ENCODE measurements at regions not wholly inside any gene's neighbourhood (a gene's known extent, or its start where the extent isn't known, plus 50 kb on each side); places are given as distances from the start of the nearest gene placed in this dataset.

- H4K20me1 ChIP-seq (ENCODE audit: insufficient read depth, low read depth, low read length), result no peaks in the 10 kb centered on the region
- no peak for DNase-seq
Observed at GRCh38 chr1:29547300-29547699, 311.0 kb downstream of the PTPRU start.

GRCh38 chr1:29546496-29546895, 310.2 kb downstream of the PTPRU start:
- H3K4me2 ChIP-seq (ENCODE audit: low read depth, low read length, poor library complexity, severe bottlenecking), result no peak overlapping the region
- no peak overlapping the region for H3K4me3 ChIP-seq (ENCODE audit: low read length)
- H4K20me1 ChIP-seq (ENCODE audit: insufficient read depth, low read depth, low read length), result no peaks in the 10 kb centered on the region
- H3K27me3 ChIP-seq (ENCODE audit: low read length), result no peaks in the 10 kb centered on the region
- H2AFZ ChIP-seq (ENCODE audit: low read length), result no peak overlapping the region
- DNase-seq, result no peak
- no peaks in the 10 kb centered on the region for H3K9me3 ChIP-seq (ENCODE audit: low read length)
- H3K9ac ChIP-seq (ENCODE audit: low read length), result no peak overlapping the region
- no peaks in the 10 kb centered on the region for H3K36me3 ChIP-seq (ENCODE audit: insufficient read depth, low read length)
- no peaks in the 10 kb centered on the region for H3K4me1 ChIP-seq (ENCODE audit: low read length)
- H3K79me2 ChIP-seq (ENCODE audit: low read length), result no peaks in the 10 kb centered on the region
- H3K9me2 ChIP-seq (replicated peaks; ENCODE audit: insufficient read depth, low read length), result no peaks in the 10 kb centered on the region
- H3K27ac ChIP-seq (ENCODE audit: low read length), result no peak overlapping the region

More at GRCh38 chr1:29547300-29547699, 311.0 kb downstream of the PTPRU start:
- Histone ChIP-seq H3K27me3 (ENCODE audit: low read length) (no peaks in the 10 kb centered on the region), H3K9me2 (replicated peaks; ENCODE audit: insufficient read depth, low read length) (no peaks in the 10 kb centered on the region), H3K79me2 (ENCODE audit: low read length) (no peaks in the 10 kb centered on the region), H3K9me3 (ENCODE audit: low read length) (no peaks in the 10 kb centered on the region), H3K4me3 (ENCODE audit: low read length) (no peak overlapping the region), H3K9ac (ENCODE audit: low read length) (no peak overlapping the region), H3K4me2 (ENCODE audit: low read depth, low read length, poor library complexity, severe bottlenecking) (no peak overlapping the region), H2AFZ (ENCODE audit: low read length) (no peak overlapping the region), H3K27ac (ENCODE audit: low read length) (no peak overlapping the region), H3K36me3 (ENCODE audit: insufficient read depth, low read length) (no peaks in the 10 kb centered on the region), H3K4me1 (ENCODE audit: low read length) (no peaks in the 10 kb centered on the region)

- no peak for DNase-seq
Observed at GRCh38 chr1:29544406-29544805, 308.1 kb downstream of the PTPRU start.

GRCh38 chr1:29543586-29543985, 307.3 kb downstream of the PTPRU start:
- Histone ChIP-seq H2AFZ (ENCODE audit: low read length) (no peak overlapping the region), H3K27me3 (ENCODE audit: low read length) (no peaks in the 10 kb centered on the region), H3K4me1 (ENCODE audit: low read length) (no peaks in the 10 kb centered on the region), H3K4me2 (ENCODE audit: low read depth, low read length, poor library complexity, severe bottlenecking) (no peak overlapping the region), H3K36me3 (ENCODE audit: insufficient read depth, low read length) (no peaks in the 10 kb centered on the region), H3K9ac (ENCODE audit: low read length) (no peak overlapping the region), H3K79me2 (ENCODE audit: low read length) (no peaks in the 10 kb centered on the region), H3K4me3 (ENCODE audit: low read length) (no peak overlapping the region), H3K9me3 (ENCODE audit: low read length) (no peaks in the 10 kb centered on the region), H3K27ac (ENCODE audit: low read length) (no peak overlapping the region), H4K20me1 (ENCODE audit: insufficient read depth, low read depth, low read length) (no peaks in the 10 kb centered on the region), H3K9me2 (replicated peaks; ENCODE audit: insufficient read depth, low read length) (no peaks in the 10 kb centered on the region)
- DNase-seq, result no peak

More at GRCh38 chr1:29544406-29544805, 308.1 kb downstream of the PTPRU start:
- no peaks in the 10 kb centered on the region for H3K9me3 ChIP-seq (ENCODE audit: low read length)
- no peak overlapping the region for H3K27ac ChIP-seq (ENCODE audit: low read length)
- H3K4me1 ChIP-seq (ENCODE audit: low read length), result no peaks in the 10 kb centered on the region
- no peaks in the 10 kb centered on the region for H3K36me3 ChIP-seq (ENCODE audit: insufficient read depth, low read length)
- H2AFZ ChIP-seq (ENCODE audit: low read length), result no peak overlapping the region
- H4K20me1 ChIP-seq (ENCODE audit: insufficient read depth, low read depth, low read length), result no peaks in the 10 kb centered on the region
- H3K4me2 ChIP-seq (ENCODE audit: low read depth, low read length, poor library complexity, severe bottlenecking), result no peak overlapping the region
- H3K27me3 ChIP-seq (ENCODE audit: low read length), result no peaks in the 10 kb centered on the region
- no peak overlapping the region for H3K9ac ChIP-seq (ENCODE audit: low read length)
- H3K9me2 ChIP-seq (replicated peaks; ENCODE audit: insufficient read depth, low read length), result no peaks in the 10 kb centered on the region
- no peak overlapping the region for H3K4me3 ChIP-seq (ENCODE audit: low read length)
- no peaks in the 10 kb centered on the region for H3K79me2 ChIP-seq (ENCODE audit: low read length)

GRCh38 chr1:29542548-29542947, 306.2 kb downstream of the PTPRU start:
- Histone ChIP-seq H3K4me2 (ENCODE audit: low read depth, low read length, poor library complexity, severe bottlenecking) (no peak overlapping the region), H3K79me2 (ENCODE audit: low read length) (no peaks in the 10 kb centered on the region), H2AFZ (ENCODE audit: low read length) (no peak overlapping the region), H3K9ac (ENCODE audit: low read length) (no peak overlapping the region), H3K9me2 (replicated peaks; ENCODE audit: insufficient read depth, low read length) (no peaks in the 10 kb centered on the region), H3K27ac (ENCODE audit: low read length) (no peak overlapping the region), H3K27me3 (ENCODE audit: low read length) (no peaks in the 10 kb centered on the region), H3K4me3 (ENCODE audit: low read length) (no peak overlapping the region), H3K4me1 (ENCODE audit: low read length) (no peaks in the 10 kb centered on the region), H4K20me1 (ENCODE audit: insufficient read depth, low read depth, low read length) (no peaks in the 10 kb centered on the region), H3K36me3 (ENCODE audit: insufficient read depth, low read length) (no peaks in the 10 kb centered on the region), H3K9me3 (ENCODE audit: low read length) (no peaks in the 10 kb centered on the region)
- no peak for DNase-seq

- Histone ChIP-seq H2AFZ (ENCODE audit: low read length) (no peak overlapping the region), H3K27ac (ENCODE audit: low read length) (no peak overlapping the region), H3K4me1 (ENCODE audit: low read length) (no peaks in the 10 kb centered on the region), H3K4me2 (ENCODE audit: low read depth, low read length, poor library complexity, severe bottlenecking) (no peak overlapping the region), H3K79me2 (ENCODE audit: low read length) (no peaks in the 10 kb centered on the region), H3K9me2 (replicated peaks; ENCODE audit: insufficient read depth, low read length) (no peaks in the 10 kb centered on the region), H3K9ac (ENCODE audit: low read length) (no peak overlapping the region), H3K4me3 (ENCODE audit: low read length) (no peak overlapping the region), H3K36me3 (ENCODE audit: insufficient read depth, low read length) (no peaks in the 10 kb centered on the region), H3K27me3 (ENCODE audit: low read length) (no peaks in the 10 kb centered on the region), H4K20me1 (ENCODE audit: insufficient read depth, low read depth, low read length) (no peaks in the 10 kb centered on the region), H3K9me3 (ENCODE audit: low read length) (no peaks in the 10 kb centered on the region)
- no peak for DNase-seq
Observed at GRCh38 chr1:29541631-29542030, 305.3 kb downstream of the PTPRU start.

GRCh38 chr1:29540801-29541357, 304.6 kb downstream of the PTPRU start:
- Histone ChIP-seq H3K9me2 (replicated peaks; ENCODE audit: insufficient read depth, low read length) (no peaks in the 10 kb centered on the region), H3K4me2 (ENCODE audit: low read depth, low read length, poor library complexity, severe bottlenecking) (no peak overlapping the region), H2AFZ (ENCODE audit: low read length) (no peak overlapping the region), H3K27ac (ENCODE audit: low read length) (no peak overlapping the region), H3K27me3 (ENCODE audit: low read length) (no peaks in the 10 kb centered on the region), H3K4me1 (ENCODE audit: low read length) (no peaks in the 10 kb centered on the region), H3K79me2 (ENCODE audit: low read length) (no peaks in the 10 kb centered on the region), H3K9me3 (ENCODE audit: low read length) (no peaks in the 10 kb centered on the region), H3K9ac (ENCODE audit: low read length) (no peak overlapping the region), H3K4me3 (ENCODE audit: low read length) (no peak overlapping the region), H3K36me3 (ENCODE audit: insufficient read depth, low read length) (no peaks in the 10 kb centered on the region), H4K20me1 (ENCODE audit: insufficient read depth, low read depth, low read length) (no peaks in the 10 kb centered on the region)
- DNase-seq, result no peak

GRCh38 chr1:29539971-29540370, 303.6 kb downstream of the PTPRU start:
- no peaks in the 10 kb centered on the region for H3K9me2 ChIP-seq (replicated peaks; ENCODE audit: insufficient read depth, low read length)
- H3K27me3 ChIP-seq (ENCODE audit: low read length), result no peaks in the 10 kb centered on the region
- no peak overlapping the region for H2AFZ ChIP-seq (ENCODE audit: low read length)
- no peaks in the 10 kb centered on the region for H3K4me1 ChIP-seq (ENCODE audit: low read length)
- H3K79me2 ChIP-seq (ENCODE audit: low read length), result no peaks in the 10 kb centered on the region
- no peak overlapping the region for H3K9ac ChIP-seq (ENCODE audit: low read length)
- no peak overlapping the region for H3K27ac ChIP-seq (ENCODE audit: low read length)
- no peak overlapping the region for H3K4me3 ChIP-seq (ENCODE audit: low read length)
- no peaks in the 10 kb centered on the region for H3K9me3 ChIP-seq (ENCODE audit: low read length)
- DNase-seq, result no peak
- H4K20me1 ChIP-seq (ENCODE audit: insufficient read depth, low read depth, low read length), result no peaks in the 10 kb centered on the region
- H3K36me3 ChIP-seq (ENCODE audit: insufficient read depth, low read length), result no peaks in the 10 kb centered on the region
- no peak overlapping the region for H3K4me2 ChIP-seq (ENCODE audit: low read depth, low read length, poor library complexity, severe bottlenecking)

GRCh38 chr1:29538586-29538985, 302.3 kb downstream of the PTPRU start:
- Histone ChIP-seq H3K4me2 (ENCODE audit: low read depth, low read length, poor library complexity, severe bottlenecking) (no peak overlapping the region), H3K9ac (ENCODE audit: low read length) (no peak overlapping the region), H3K9me3 (ENCODE audit: low read length) (no peaks in the 10 kb centered on the region), H3K27me3 (ENCODE audit: low read length) (no peaks in the 10 kb centered on the region), H3K9me2 (replicated peaks; ENCODE audit: insufficient read depth, low read length) (no peaks in the 10 kb centered on the region), H3K4me3 (ENCODE audit: low read length) (no peak overlapping the region), H3K27ac (ENCODE audit: low read length) (no peak overlapping the region), H3K4me1 (ENCODE audit: low read length) (no peaks in the 10 kb centered on the region), H2AFZ (ENCODE audit: low read length) (no peak overlapping the region), H4K20me1 (ENCODE audit: insufficient read depth, low read depth, low read length) (no peaks in the 10 kb centered on the region), H3K36me3 (ENCODE audit: insufficient read depth, low read length) (no peaks in the 10 kb centered on the region), H3K79me2 (ENCODE audit: low read length) (no peaks in the 10 kb centered on the region)
- DNase-seq, result no peak
